ENCODE measurements at regions not wholly inside any gene's neighbourhood (a gene's known extent, or its start where the extent isn't known, plus 50 kb on each side); places are given as distances from the start of the nearest gene placed in this dataset.

- H3K18ac ChIP-seq (ENCODE audit: insufficient read length, low read depth, low read length): no peak overlapping the region
- Mint-ChIP-seq H3K4me1 (peaks cover 15 to 21% of the 10 kb centered on the region in 2 experiments), H3K27me3 (ENCODE audit: low read depth) (no peaks in the 10 kb centered on the region), H3K36me3 (ENCODE audit: insufficient read depth in 1 of 3, low read depth in 3 of 3) (peaks cover 30 to 52% (median 47%) of the 10 kb centered on the region in 3 experiments), H3K9me3 (peaks cover 28 to 41% of the 10 kb centered on the region in 2 experiments), H3K4me3 (no peak overlapping the region), H3K27ac (no peak overlapping the region)
- no peak overlapping the region for H2AFZ ChIP-seq (ENCODE audit: low read length)
- H4K8ac ChIP-seq (replicated peaks; ENCODE audit: insufficient read length, low read depth, low read length): no peak overlapping the region
- no peak overlapping the region for H3T11ph ChIP-seq (ENCODE audit: low read length)
- no peak for DNase-seq
- TF ChIP-seq CTCF (conservative IDR thresholded peaks at IDR 0.05): no peak
- H3K79me1 ChIP-seq (ENCODE audit: insufficient read depth, low read depth, low read length, poor library complexity, severe bottlenecking): no peaks in the 10 kb centered on the region
- H4K5ac ChIP-seq (ENCODE audit: insufficient read length, low read depth, low read length): no peak overlapping the region
- H2BK20ac ChIP-seq (ENCODE audit: low read depth, low read length, poor library complexity, severe bottlenecking): no peak overlapping the region
- H3K4me1 ChIP-seq (ENCODE audit: insufficient read depth, low read length): no peaks in the 10 kb centered on the region
- no peak overlapping the region for H2AK5ac ChIP-seq (ENCODE audit: insufficient read length, low read length)
- no peak overlapping the region for H3K56ac ChIP-seq (ENCODE audit: insufficient read length, low read depth, low read length)
- H4K20me1 ChIP-seq (ENCODE audit: control insufficient read depth, insufficient read depth, insufficient read length): no peaks in the 10 kb centered on the region
- no peak overlapping the region for H3K4me2 ChIP-seq (ENCODE audit: insufficient read depth, insufficient read length, low read length)
- no peak overlapping the region for H3K27ac ChIP-seq (ENCODE audit: insufficient read length, low read depth, low read length)
- no peaks in the 10 kb centered on the region for H3K79me2 ChIP-seq (ENCODE audit: insufficient read depth, low read length)
- H2BK120ac ChIP-seq (ENCODE audit: low read depth, low read length, poor library complexity, severe bottlenecking): no peak overlapping the region
- peaks cover 10% of the 10 kb centered on the region for H3K9me3 ChIP-seq (ENCODE audit: control insufficient read depth, low read depth, low read length)
- no peak overlapping the region for H3K4ac ChIP-seq (ENCODE audit: low read depth, low read length)
- no peak overlapping the region for H2BK5ac ChIP-seq (ENCODE audit: insufficient read length, low read length)
- no peak overlapping the region for H2BK15ac ChIP-seq (ENCODE audit: low read depth, low read length)
- no peaks in the 10 kb centered on the region for H3K23me2 ChIP-seq (ENCODE audit: insufficient read length, low read depth, low read length, poor library complexity, severe bottlenecking)
- H4K91ac ChIP-seq (ENCODE audit: insufficient read length, low read depth, low read length): no peak overlapping the region
- H3K23ac ChIP-seq (ENCODE audit: insufficient read length, low read depth, low read length): no peak overlapping the region
- H3K14ac ChIP-seq (ENCODE audit: insufficient read depth, low read length): no peak overlapping the region
- no peaks in the 10 kb centered on the region for H3K27me3 ChIP-seq (ENCODE audit: insufficient read depth, low read length)
- no peak overlapping the region for H3K9ac ChIP-seq (ENCODE audit: extremely low read depth, insufficient read length, low read length)
- no peak overlapping the region for H2BK12ac ChIP-seq (ENCODE audit: insufficient read length, low read depth, low read length)
- WGBS (ENCODE audit: extremely low coverage, insufficient read length, low lambda C conversion rate): no CpG with 5 or more reads among the region's 2 CpGs
Observed at GRCh38 chr13:22871231-22871630, 309.5 kb upstream of the SGCG start.
